DND-41 (cell line): ENCODE measurements at regions not wholly inside any gene's neighbourhood (a gene's known extent, or its start where the extent isn't known, plus 50 kb on each side); places are given as distances from the start of the nearest gene placed in this dataset.

Experiments used
- EZH2 ChIP-seq: IDR thresholded peaks from 3 replicates; pipeline ENCODE4 v1.6.1; 2012; ENCODE audit warnings: borderline replicate concordance, low read depth, mild to moderate bottlenecking, moderate library complexity, low read length, inconsistent platforms; ENCODE audit not compliant: severe bottlenecking
- TF ChIP-seq, protein P1 (sequence below): IDR thresholded peaks from 2 replicates; pipeline ENCODE4 v1.5.1; 2012; ENCODE audit warnings: borderline replicate concordance, low read length, moderate library complexity, mild to moderate bottlenecking; ENCODE audit not compliant: poor library complexity, severe bottlenecking; ENCODE audit errors: extremely low read depth

DNA sequence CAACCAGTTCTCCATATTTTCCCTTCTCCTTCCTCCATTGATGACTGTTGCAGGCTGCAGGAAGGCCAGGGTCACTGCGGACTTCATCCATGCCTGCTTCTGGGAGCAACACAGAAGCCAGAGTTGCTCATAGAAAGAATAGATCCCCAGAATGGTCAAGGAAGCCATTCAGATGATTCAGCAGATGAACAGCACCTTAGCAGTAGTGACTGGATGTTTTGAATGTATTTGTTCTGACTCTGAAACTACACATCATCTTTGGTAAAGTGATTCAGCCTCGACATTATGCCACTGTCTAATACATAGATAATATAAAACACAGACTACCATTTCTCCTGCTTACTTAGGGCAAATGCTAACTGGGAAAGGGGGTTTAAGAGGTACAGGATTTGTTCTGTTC, 411.6 kb downstream of the RND3 start:
- TF ChIP-seq, protein P1, sequence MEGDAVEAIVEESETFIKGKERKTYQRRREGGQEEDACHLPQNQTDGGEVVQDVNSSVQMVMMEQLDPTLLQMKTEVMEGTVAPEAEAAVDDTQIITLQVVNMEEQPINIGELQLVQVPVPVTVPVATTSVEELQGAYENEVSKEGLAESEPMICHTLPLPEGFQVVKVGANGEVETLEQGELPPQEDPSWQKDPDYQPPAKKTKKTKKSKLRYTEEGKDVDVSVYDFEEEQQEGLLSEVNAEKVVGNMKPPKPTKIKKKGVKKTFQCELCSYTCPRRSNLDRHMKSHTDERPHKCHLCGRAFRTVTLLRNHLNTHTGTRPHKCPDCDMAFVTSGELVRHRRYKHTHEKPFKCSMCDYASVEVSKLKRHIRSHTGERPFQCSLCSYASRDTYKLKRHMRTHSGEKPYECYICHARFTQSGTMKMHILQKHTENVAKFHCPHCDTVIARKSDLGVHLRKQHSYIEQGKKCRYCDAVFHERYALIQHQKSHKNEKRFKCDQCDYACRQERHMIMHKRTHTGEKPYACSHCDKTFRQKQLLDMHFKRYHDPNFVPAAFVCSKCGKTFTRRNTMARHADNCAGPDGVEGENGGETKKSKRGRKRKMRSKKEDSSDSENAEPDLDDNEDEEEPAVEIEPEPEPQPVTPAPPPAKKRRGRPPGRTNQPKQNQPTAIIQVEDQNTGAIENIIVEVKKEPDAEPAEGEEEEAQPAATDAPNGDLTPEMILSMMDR, result no peak
- TF ChIP-seq EZH2, result no peak
